Fibroblast of skin of right biceps (primary cell): ENCODE measurements at regions not wholly inside any gene's neighbourhood (a gene's known extent, or its start where the extent isn't known, plus 50 kb on each side); places are given as distances from the start of the nearest gene placed in this dataset.
"Not testable (repeated sequence)": the region's sequence is repeated elsewhere in the genome, so short reads cannot be mapped to it uniquely, and the experiment has no call there.

Experiments used
- DNase-seq: peaks from one replicate; pipeline ENCODE4 v3.0.0-alpha.2; 2013

- no peak for DNase-seq
These were observed 423.1 kb upstream of the PITX2 start for GRCh38 chr4:111045992-111046391.

GRCh38 chr4:111046811-111047210 is 423.9 kb upstream of the PITX2 start:
- no peak for DNase-seq

DNA sequence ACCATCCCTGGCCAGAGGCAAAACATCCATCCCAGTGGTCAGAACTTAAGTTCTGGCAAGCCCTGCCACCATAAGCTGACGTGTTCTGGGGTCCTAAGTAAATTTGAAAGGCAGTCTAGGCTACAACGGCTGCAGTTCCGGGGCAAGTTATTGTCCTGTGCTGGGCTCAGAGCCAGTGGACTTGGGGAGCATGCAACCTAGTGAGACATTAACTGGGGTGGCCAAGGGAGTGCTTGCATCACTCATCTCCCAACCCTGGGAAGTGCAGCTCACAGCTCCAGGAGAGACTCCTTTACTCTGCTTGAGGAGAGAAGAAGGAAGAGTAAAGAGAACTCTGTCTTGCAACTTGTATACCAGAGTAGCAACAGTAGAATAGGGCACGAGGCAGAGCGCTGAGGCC is 425.4 kb upstream of the PITX2 start:
- no peak for DNase-seq

- DNase-seq, result peak; percentile 96
These were observed 441.6 kb upstream of the PITX2 start for GRCh38 chr4:111064342-111064993.

- DNase-seq, result peak; percentile 50
These were observed 443.1 kb upstream of the PITX2 start for GRCh38 chr4:111066001-111066400.

- peak; percentile 78 for DNase-seq
These were observed 443.6 kb upstream of the PITX2 start for GRCh38 chr4:111066447-111066846.

DNA sequence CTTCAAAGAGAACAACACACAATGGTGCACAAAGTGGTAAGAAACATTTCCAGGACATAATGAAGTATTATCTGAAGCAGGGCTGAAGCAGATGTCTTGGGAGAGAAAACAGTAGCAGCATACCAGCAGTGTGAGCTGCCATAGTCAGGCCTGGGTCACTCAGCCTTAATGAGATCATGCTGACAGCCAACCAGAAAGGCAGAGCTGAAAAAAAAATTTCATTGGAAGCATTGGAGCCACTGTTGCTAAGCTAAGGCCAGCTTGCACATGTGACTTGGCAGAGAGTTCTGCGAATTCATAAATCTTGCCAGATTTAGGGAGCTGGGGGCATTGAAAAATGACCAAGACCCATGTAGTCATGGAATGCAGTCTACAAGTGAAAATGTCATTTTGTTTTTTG is 444.0 kb upstream of the PITX2 start:
- DNase-seq, result peak; percentile 76

- no peak for DNase-seq
These were observed 446.0 kb upstream of the PITX2 start for GRCh38 chr4:111068883-111069282.

DNA sequence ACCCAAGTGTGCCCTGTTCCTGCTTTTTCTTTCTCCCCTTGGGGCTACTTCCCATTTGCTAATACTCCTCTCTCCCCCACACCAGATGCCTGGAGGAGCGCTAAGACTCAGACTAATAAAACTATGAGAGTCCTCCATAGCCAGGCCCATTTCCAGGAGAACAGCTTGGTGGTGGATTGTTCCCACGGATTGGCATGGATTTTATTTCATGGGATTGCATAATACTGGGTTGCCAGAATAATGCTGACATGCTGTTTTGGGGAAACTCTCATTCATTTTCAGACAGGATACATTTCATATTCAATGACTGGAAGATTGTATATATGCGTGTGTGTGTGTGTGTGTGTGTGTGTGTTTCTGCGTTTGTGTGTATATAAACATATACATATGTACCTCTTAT is 447.5 kb upstream of the PITX2 start:
- DNase-seq, result peak; percentile 7

GRCh38 chr4:111074523-111075114 is 451.7 kb upstream of the PITX2 start:
- DNase-seq, result no peak

DNA sequence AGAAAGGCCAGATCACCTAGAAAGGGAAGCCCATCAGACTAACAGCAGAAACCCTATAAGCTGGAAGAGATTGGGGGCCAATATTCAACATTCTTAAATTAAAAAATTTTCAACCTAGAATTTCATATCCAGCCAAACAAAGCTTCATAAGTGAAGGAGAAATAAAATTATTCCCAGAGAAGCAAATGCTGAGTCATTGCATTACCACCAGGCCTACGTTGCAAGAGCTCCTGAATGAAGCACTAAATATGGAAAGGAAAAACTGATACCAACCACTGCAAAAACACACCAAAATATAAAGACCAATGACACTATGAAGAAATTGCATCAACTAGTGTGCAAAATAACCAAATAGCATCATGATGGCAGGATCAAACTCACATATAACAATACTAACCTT is 453.4 kb upstream of the PITX2 start:
- DNase-seq, result not testable (repeated sequence)

DNA sequence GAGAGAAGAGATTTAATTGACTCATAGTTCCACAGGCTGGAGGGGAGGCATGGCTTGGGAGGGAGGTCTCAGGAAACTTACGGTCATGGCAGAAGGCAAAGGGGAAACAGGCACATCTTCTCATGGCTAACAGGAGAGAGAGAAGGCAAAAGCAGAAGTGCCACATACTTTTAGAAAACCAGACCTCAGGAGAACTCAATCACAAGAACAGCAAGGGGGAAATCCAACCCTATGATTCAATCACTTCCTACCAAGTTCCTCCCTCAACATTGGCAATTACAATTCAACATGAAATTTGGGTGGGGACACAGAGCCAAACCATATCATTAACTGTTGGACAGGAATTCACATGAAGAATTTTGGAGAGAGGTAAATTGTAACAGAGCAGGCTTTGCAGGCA is 485.3 kb upstream of the PITX2 start:
- no peak for DNase-seq

- no peak for DNase-seq
These were observed 490.7 kb upstream of the PITX2 start for GRCh38 chr4:111113591-111113990.

- DNase-seq, result no peak
These were observed 493.0 kb upstream of the PITX2 start for GRCh38 chr4:111115881-111116280.

- DNase-seq, result no peak
These were observed 497.3 kb upstream of the PITX2 start for GRCh38 chr4:111120191-111120590.

GRCh38 chr4:111126340-111126739 is 503.5 kb upstream of the PITX2 start:
- DNase-seq, result no peak

GRCh38 chr4:111127841-111128240 is 505.0 kb upstream of the PITX2 start:
- DNase-seq, result peak; percentile 30

GRCh38 chr4:111128327-111128726 is 505.4 kb upstream of the PITX2 start:
- DNase-seq, result no peak

- peak; percentile 49 for DNase-seq
These were observed 513.6 kb upstream of the PITX2 start for GRCh38 chr4:111136438-111136837.

DNA sequence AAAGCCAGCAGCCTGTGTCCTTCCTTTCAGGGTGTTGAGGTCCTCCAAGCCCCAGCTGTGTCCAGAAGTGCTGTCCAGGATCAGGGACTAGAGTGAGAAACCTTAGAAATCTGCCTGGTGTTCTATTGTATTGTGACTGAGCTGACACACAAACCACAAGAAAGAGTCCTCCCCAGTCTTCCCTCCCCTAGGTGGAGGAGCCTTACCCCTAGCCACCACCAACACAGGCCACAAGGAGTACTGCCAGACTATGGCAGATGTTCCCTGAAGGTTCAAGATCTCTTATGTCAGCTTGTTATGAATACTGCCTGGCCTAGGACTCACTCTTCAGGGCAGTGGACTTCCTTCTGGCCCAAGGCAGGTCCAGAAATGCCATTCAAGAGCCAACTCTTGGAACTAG is 514.1 kb upstream of the PITX2 start:
- no peak for DNase-seq

GRCh38 chr4:111143510-111143909 is 520.6 kb upstream of the PITX2 start:
- DNase-seq, result no peak

DNA sequence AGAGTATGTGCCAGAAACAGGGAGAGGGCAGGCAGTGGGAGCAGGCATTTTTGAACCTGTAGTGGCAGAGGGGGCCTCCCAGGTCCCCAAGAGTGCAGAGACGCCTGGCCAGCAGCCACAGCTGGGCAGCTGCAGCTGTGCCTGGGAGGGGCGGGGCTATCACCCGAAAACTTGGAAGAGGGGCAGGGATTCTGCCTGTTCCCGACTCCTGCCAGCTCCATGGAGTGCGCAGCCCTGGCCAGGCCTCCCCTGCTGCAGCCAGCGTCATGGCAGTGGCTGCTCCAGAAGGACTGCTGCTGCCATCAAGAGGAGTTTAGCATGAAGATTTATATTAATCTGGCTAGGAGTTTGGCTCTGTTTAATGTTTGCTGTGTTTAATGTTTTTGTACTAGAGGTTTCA is 532.1 kb upstream of the PITX2 start:
- DNase-seq, result no peak

DNA sequence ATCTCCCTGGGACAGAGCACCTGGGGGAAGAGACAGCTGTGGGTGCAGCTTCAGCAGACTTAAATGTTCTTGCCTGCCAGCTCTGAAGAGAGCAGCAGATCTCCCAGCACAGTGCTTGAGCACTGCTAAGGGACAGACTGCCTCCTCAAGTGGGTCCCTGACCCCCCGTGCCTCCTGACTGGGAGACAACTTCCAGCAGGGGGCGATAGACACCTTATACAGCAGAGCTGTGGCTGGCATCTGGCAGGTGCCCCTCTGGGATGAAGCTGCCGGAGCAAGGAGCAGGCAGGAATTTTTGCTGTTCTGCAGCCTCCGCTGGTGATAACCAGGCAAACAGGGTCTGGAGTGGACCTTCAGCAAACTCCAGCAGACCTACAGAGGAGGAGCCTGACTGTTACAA is 541.7 kb upstream of the PITX2 start:
- not testable (repeated sequence) for DNase-seq

DNA sequence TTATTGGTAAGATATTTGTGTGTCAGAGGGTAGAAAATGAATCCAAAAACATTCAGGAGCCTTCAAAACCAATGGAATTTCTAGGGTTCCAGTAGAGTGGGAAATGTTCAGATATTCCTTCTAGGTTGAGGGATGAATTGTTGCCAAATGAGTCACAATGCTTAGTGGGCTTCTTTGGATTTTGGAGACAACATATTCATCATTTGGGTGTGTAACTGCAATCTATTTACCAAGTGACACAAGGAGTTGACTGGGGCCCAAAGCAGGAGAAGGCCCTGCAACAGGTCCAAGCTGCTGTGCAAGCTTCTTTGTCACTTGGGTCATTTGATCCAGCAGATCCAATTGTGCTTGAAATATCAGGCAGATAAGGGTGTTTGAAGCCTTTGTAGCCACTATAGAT is 551.5 kb upstream of the PITX2 start:
- peak; percentile 73 for DNase-seq

DNA sequence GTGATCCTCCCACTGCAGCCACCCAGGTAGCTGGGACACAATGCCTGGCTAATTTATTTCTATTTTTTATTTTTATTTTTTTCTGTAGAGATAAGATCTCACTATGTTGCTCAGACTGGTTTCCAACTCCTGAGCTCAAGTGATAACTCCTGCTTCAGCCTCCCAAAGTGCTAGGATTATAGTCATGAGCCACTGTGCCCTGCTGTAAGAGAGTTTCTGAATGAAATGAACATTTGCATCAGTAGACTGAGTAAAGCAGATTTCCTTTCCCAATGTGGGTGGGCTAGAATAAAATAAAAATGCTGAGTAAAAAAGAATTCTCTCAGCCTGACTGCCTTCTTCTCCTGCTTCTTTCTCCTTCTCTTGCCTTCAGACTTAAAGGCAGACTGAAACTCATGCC is 555.4 kb upstream of the PITX2 start:
- no peak for DNase-seq
